ACC112 (cell line): ENCODE measurements at regions not wholly inside any gene's neighbourhood (a gene's known extent, or its start where the extent isn't known, plus 50 kb on each side); places are given as distances from the start of the nearest gene placed in this dataset.

Experiments
- H2AFZ ChIP-seq: fragments of 200-600 bp; sonication (generic); one replicate; pipeline ENCODE4 v1.6.0; 2017; ENCODE audit warnings: antibody characterized with exemption, low read length; ENCODE audit not compliant: unreplicated experiment
- H3K27ac ChIP-seq: fragments of 200-600 bp; sonication (generic); 2 replicates; pipeline ENCODE4 v1.5.1; 2014; ENCODE audit warnings: low read depth, mild to moderate bottlenecking, antibody characterized with exemption, low read length, moderate library complexity
- H3K27me3 ChIP-seq: fragments of 200-600 bp; sonication (generic); 2 replicates; pipeline ENCODE4 v1.6.1; 2014; ENCODE audit warnings: mild to moderate bottlenecking, antibody characterized with exemption, low read length, moderate library complexity, mixed read lengths; ENCODE audit not compliant: insufficient read depth
- H3K36me3 ChIP-seq: fragments of 200-600 bp; sonication (generic); 2 replicates; pipeline ENCODE4 v1.6.1; 2016; ENCODE audit warnings: mild to moderate bottlenecking, antibody characterized with exemption, low read length, moderate library complexity, mixed read lengths; ENCODE audit not compliant: insufficient read depth
- H3K4me1 ChIP-seq: fragments of 200-600 bp; sonication (generic); one replicate; pipeline ENCODE4 v1.6.1; 2016; ENCODE audit warnings: low read length, mixed read lengths; ENCODE audit not compliant: insufficient read depth, unreplicated experiment, control insufficient read depth
- H3K4me3 ChIP-seq: fragments of 200-600 bp; sonication (generic); 2 replicates; pipeline ENCODE4 v1.5.1; 2014; ENCODE audit warnings: mild to moderate bottlenecking, low read depth, low read length
- H3K79me2 ChIP-seq: fragments of 200-600 bp; sonication (generic); one replicate; pipeline ENCODE4 v1.6.0; 2016; ENCODE audit warnings: low read length; ENCODE audit not compliant: control insufficient read depth, unreplicated experiment, insufficient read depth

- Histone ChIP-seq H3K36me3 (no peaks in the 10 kb centered on the region), H3K4me1 (no peaks in the 10 kb centered on the region), H3K27me3 (no peaks in the 10 kb centered on the region), H3K79me2 (no peaks in the 10 kb centered on the region), H3K4me3 (no peak overlapping the region), H2AFZ (no peak overlapping the region), H3K27ac (no peak overlapping the region)
Measured at GRCh38 chr17:71667661-71668060, 453.2 kb upstream of the SOX9 start.

GRCh38 chr17:71668807-71669206, 452.0 kb upstream of the SOX9 start:
- Histone ChIP-seq H3K27ac (no peak overlapping the region), H3K4me1 (no peaks in the 10 kb centered on the region), H2AFZ (no peak overlapping the region)

GRCh38 chr17:71677439-71677838, 443.4 kb upstream of the SOX9 start:
- no peak overlapping the region for H3K27ac ChIP-seq
- H2AFZ ChIP-seq, result no peak overlapping the region
- H3K4me3 ChIP-seq, result no peak overlapping the region
- H3K27me3 ChIP-seq, result no peaks in the 10 kb centered on the region
- no peaks in the 10 kb centered on the region for H3K36me3 ChIP-seq
- H3K79me2 ChIP-seq, result no peaks in the 10 kb centered on the region
- H3K4me1 ChIP-seq, result no peaks in the 10 kb centered on the region

More at GRCh38 chr17:71668807-71669206, 452.0 kb upstream of the SOX9 start:
- H3K4me3 ChIP-seq, result no peak overlapping the region
- no peaks in the 10 kb centered on the region for H3K27me3 ChIP-seq
- H3K79me2 ChIP-seq, result no peaks in the 10 kb centered on the region
- H3K36me3 ChIP-seq, result no peaks in the 10 kb centered on the region

- no peak overlapping the region for H2AFZ ChIP-seq
Measured at GRCh38 chr17:71679832-71680231, 441.0 kb upstream of the SOX9 start.

GRCh38 chr17:71681427-71682173, 439.2 kb upstream of the SOX9 start:
- Histone ChIP-seq H3K4me1 (no peaks in the 10 kb centered on the region), H3K79me2 (no peaks in the 10 kb centered on the region), H3K27ac (no peak overlapping the region), H3K27me3 (no peaks in the 10 kb centered on the region), H3K4me3 (no peak overlapping the region), H2AFZ (no peak overlapping the region), H3K36me3 (no peaks in the 10 kb centered on the region)

More at GRCh38 chr17:71679832-71680231, 441.0 kb upstream of the SOX9 start:
- Histone ChIP-seq H3K4me3 (no peak overlapping the region), H3K27ac (no peak overlapping the region), H3K4me1 (no peaks in the 10 kb centered on the region), H3K79me2 (no peaks in the 10 kb centered on the region), H3K36me3 (no peaks in the 10 kb centered on the region), H3K27me3 (no peaks in the 10 kb centered on the region)

- H3K79me2 ChIP-seq, result no peaks in the 10 kb centered on the region
- no peaks in the 10 kb centered on the region for H3K27me3 ChIP-seq
- no peak overlapping the region for H3K4me3 ChIP-seq
- H3K4me1 ChIP-seq, result no peaks in the 10 kb centered on the region
- H3K36me3 ChIP-seq, result no peaks in the 10 kb centered on the region
- no peak overlapping the region for H3K27ac ChIP-seq
- no peak overlapping the region for H2AFZ ChIP-seq
Measured at GRCh38 chr17:71682174-71682494, 438.7 kb upstream of the SOX9 start.

- Histone ChIP-seq H3K4me1 (no peaks in the 10 kb centered on the region), H3K4me3 (no peak overlapping the region)
Measured at GRCh38 chr17:71689782-71690181, 431.0 kb upstream of the SOX9 start.

GRCh38 chr17:71699907-71700306, 420.9 kb upstream of the SOX9 start:
- Histone ChIP-seq H3K79me2 (no peaks in the 10 kb centered on the region), H3K4me1 (no peaks in the 10 kb centered on the region), H3K27ac (no peak overlapping the region), H3K36me3 (no peaks in the 10 kb centered on the region), H3K4me3 (no peak overlapping the region), H3K27me3 (no peaks in the 10 kb centered on the region), H2AFZ (no peak overlapping the region)

More at GRCh38 chr17:71689782-71690181, 431.0 kb upstream of the SOX9 start:
- Histone ChIP-seq H2AFZ (no peak overlapping the region), H3K27ac (no peak overlapping the region), H3K27me3 (no peaks in the 10 kb centered on the region), H3K36me3 (no peaks in the 10 kb centered on the region), H3K79me2 (no peaks in the 10 kb centered on the region)

- Histone ChIP-seq H3K4me1 (no peaks in the 10 kb centered on the region), H2AFZ (no peak overlapping the region), H3K27ac (no peak overlapping the region)
Measured at GRCh38 chr17:71703701-71704100, 417.1 kb upstream of the SOX9 start.

GRCh38 chr17:71709271-71709890, 411.4 kb upstream of the SOX9 start:
- Histone ChIP-seq H3K27me3 (no peaks in the 10 kb centered on the region), H3K79me2 (no peaks in the 10 kb centered on the region), H3K4me1 (peaks cover 3% of the 10 kb centered on the region), H3K27ac (no peak overlapping the region), H2AFZ (no peak overlapping the region), H3K4me3 (no peak overlapping the region), H3K36me3 (no peaks in the 10 kb centered on the region)

More at GRCh38 chr17:71703701-71704100, 417.1 kb upstream of the SOX9 start:
- Histone ChIP-seq H3K4me3 (no peak overlapping the region), H3K27me3 (no peaks in the 10 kb centered on the region), H3K79me2 (no peaks in the 10 kb centered on the region), H3K36me3 (no peaks in the 10 kb centered on the region)

- Histone ChIP-seq H2AFZ (no peak overlapping the region), H3K4me1 (peaks cover 3% of the 10 kb centered on the region), H3K4me3 (no peak overlapping the region), H3K27me3 (no peaks in the 10 kb centered on the region), H3K79me2 (no peaks in the 10 kb centered on the region), H3K27ac (no peak overlapping the region), H3K36me3 (no peaks in the 10 kb centered on the region)
Measured at GRCh38 chr17:71709946-71710345, 410.9 kb upstream of the SOX9 start.
